Islet of Langerhans (tissue), 1 donor: ENCODE measurements at regions not wholly inside any gene's neighbourhood (a gene's known extent, or its start where the extent isn't known, plus 50 kb on each side); places are given as distances from the start of the nearest gene placed in this dataset.

Experiments used
- FAIRE-seq: peaks from one replicate; lab custom pipeline; 2011; peaks lifted over from hg19 to GRCh38; lab: Jason Lieb, UNC

DNA sequence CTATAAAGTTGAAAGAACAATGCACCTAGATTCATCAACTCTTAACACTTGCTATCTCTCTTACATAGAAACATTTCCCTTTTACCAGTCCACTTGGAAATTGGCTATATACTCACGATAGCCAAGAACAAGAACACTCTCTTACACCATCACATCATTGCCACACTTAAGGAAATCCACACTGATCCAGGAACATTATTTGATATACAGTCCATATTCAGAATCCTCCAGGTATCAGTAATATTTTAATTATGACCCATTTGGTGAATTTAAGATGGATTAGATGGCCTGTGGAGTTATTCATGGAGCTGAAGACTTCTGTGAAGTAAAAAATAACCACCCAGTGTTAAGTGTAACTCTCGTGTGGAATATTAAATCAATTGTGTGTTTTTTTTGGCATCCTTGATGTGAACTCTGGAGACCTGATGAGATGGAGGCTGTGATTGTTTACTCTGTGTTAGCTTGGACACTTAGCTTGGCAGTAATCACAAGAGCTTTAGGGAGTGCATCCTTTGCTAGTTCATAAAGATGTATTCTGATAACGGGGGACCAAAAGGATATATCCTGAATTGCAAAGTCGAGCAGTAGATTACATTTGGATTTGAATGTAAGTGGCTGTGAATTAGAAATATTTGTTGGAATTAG is 52.0 kb upstream of the ABL1 start:
- no peak for FAIRE-seq

DNA sequence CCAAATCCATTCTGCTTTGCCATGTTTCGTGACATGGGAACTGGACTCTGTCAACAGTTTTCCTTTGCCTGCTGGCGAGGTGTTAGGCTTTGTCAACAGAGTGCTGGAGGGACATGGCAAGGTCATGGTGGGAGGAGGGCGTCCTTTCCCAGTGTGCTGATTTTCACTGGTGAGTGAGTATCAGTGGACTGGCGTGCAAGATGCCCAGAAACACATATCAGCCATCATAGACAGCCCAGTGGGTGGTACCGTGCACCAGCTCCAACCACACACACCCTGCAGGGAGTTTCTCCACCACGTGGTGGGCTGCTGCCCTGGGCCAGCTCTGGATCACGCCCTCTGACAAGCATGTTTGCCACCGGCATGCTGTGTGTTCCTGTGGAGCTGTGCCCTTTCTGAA is 50.0 kb upstream of the ABL1 start:
- no peak for FAIRE-seq
